HG03521 (cell line): ENCODE measurements at regions not wholly inside any gene's neighbourhood (a gene's known extent, or its start where the extent isn't known, plus 50 kb on each side); places are given as distances from the start of the nearest gene placed in this dataset.
A peak's percentile ranks its signal among the peaks of the same experiment; 100 is the strongest.

ENCODE experiments used
- ATAC-seq: cut with Tn5 transposase; IDR thresholded peaks from one replicate; pipeline ENCODE4 v1.9.1; 2021; ENCODE audit warnings: mild to moderate bottlenecking, moderate library complexity; ENCODE audit not compliant: unreplicated experiment

DNA sequence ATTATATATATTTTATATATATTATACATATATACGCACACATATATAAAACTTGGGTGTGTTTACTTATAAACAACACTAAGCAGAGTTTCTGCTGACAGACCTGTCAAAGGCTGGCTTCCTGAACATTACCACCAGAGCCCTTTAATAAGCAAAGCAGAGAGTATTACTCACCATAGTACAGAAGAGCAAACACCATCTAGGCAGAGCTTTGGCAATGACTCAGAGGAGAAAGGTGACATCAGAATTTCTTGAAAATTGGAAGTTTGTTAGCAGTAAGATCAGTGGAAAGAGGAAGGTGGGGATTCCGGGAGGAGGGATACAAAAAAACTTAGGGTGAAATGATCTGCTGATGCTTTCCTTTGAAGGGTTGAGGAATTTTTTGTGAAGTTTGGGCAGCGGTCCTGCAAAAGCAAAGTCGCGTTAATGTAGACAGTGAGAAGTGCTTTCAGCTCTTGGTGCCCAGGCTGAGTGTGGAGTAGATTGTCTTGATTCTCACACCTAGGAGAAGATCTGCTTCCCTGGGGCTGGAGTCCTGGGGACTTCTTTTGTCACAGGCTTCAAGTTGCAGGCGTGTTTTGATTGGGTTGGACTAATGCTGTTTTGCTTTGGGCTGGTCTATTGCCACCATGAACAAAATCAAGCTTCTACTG, 109.6 kb upstream of the BACH2 start:
- ATAC-seq, result no peak

DNA sequence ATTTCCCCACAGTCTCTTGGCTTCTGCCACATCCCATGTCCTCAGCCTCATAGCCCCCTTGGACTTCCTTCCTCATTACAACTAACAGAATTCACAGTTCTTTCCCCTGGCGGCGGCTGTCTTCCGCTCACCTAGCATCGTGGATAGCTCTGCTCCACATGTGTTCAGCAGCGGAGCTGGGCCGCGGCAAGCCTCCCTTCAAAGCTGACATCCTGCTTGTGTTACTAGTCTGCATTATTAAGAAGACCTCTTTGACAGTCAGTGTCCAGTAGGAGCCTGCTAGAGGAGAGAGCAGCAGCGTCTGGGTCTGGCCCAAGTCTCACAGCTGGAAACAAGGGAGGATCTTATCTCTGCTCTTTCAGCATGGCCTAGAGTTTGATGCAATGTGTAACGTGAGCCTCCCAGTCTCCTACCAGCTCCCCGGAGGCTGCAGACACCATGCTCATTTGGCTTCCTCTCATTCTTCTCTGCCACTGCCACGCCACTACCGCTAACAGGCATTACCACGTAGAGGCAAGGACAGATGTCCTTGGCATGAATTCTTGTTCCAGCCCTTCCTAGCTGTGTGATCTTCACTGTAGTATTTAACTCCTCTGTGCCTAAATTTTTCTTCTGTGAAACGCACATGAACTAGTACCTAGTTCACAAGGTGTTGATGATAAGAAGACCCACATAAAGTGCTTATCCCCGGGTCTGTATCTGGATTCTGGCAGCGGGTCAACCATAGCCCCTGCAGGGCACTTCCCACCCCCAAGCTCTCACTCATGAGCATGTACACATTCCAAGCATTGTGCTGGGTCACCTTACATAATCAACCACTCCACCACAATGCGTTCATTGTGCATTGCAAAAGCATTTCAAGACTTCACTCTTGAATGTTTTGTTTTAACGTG, 107.1 kb upstream of the BACH2 start:
- ATAC-seq, result no peak

DNA sequence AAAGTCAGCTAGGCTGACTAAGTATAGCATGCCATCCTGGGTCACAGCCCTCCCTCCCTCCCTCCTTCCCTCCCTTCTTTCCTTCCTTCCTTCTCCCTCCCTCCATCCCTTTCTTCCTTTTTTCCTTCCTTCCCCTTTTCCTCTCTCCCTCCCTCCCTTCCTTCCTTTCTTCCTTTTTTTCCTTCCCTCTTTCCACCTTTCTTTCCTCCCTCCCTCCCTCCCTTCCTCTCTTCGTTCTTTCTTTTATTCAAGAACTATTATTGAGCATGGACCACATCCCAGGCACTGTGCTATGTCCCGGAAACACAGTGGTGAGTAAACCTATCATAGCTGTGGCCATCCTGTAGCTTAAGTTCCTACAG, 106.2 kb upstream of the BACH2 start:
- no peak for ATAC-seq

DNA sequence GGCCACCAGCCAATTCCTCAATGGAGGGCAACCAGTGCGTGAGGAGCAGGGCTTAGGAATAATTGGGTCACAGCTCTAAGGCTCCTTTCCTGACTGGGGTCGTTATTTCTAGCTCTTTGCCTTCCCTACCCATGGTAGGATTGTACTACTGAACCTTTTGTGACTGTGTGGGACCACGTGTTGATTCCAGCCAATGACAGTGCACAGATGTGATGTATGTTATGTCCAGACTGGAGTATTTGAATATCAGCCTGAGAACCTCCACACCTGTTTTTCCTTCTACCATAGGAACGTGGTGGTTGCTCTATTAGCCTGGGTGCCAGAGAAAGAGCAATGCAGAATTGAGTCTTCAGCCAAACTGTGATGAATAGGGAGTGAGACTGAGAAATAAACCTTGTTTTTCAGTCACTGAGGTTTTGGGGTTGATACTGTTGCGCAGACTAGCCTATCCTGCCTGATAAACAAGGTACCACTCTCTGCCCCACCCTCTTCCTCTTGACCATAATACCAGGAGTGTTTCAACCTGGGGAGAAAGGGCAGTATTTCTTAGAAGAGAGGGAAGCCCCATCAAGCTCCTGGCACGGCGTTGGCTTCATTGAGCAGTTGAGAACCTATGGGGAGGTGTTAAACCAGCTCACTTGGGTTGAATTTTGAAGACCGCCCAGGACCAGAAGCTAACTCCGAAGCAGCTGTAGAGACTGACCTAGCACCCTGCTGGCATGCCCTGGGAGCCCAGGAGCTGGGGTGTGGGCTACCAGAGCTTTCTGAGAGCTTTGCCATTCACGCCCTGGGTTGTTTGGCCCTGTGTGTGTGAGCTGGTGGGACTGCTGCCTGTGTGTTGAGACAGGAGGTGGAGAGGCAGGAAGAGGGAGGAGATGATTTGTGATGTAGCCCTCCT, 105.5 kb upstream of the BACH2 start:
- ATAC-seq, result no peak

- ATAC-seq, result no peak
Measured at GRCh38 chr6:90399970-90400369, 103.3 kb upstream of the BACH2 start.

DNA sequence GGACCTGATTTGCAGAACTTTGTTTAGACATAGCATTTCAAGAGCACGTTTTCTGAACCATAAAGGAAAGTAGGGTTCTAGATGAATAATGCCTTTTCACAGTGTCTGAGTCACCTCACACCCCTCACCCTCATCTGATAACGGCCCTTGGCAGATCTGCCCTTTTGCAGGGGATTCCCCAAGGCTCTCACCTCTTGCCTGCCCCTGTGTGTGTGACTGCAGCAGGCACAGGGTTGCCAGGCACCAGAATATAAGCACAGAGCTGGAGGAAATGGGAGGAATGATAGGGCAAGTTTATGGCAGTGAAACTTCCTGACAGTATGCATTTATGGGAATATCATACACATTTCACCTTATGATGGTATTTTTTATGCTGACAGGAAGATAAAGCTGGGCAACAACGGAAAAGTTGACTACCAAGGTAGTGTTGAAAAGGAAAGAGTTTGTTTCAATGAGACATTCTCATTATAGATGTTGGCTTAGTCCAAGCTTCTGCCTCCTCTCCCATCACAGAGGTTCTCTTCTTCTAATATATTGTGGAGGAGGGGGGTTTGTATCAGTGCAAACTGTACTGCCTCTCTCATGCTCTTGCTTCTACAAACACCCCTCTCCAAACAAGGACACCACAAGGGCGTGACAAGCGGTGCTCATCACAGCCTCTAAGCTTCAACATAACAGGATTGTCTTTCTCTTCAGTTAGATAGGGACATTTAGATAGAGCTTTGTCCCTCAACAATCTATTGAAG, 101.5 kb upstream of the BACH2 start:
- ATAC-seq, result no peak

- no peak for ATAC-seq
Measured at GRCh38 chr6:90397047-90397446, 100.4 kb upstream of the BACH2 start.

DNA sequence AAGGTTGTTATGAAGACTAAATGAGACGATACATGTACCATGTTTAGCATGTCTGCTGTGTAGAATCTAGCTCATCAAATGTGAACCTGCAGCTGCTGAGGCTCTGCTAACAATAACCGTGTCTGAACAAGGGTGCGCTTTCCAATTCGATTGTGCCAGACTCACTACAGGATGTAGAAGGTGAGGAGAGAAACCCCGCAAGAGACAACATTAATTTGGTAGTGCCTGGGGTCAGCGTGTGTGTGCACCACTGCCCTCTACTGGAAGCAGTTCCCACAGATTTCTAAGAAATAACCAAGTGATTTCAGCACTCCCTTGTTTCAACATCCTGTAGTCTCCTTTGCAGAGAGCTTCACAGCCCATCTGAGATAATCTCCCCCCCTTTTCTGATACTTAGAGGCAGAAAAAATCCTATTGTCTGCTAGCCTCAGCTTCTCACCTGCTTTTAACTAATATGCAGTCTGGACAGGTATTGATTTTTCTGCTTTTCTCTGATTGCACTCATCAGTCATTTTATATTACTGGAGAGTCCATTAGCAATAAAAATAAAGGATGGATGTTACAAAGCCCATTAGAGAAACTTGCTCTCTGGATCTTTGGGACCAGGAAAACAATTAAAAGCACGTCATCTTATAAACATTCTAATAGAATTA, 96.7 kb upstream of the BACH2 start:
- peak; percentile 54 for ATAC-seq

GRCh38 chr6:90390379-90390778, 93.7 kb upstream of the BACH2 start:
- no peak for ATAC-seq

GRCh38 chr6:90388395-90388794, 91.8 kb upstream of the BACH2 start:
- no peak for ATAC-seq

- ATAC-seq, result no peak
Measured at GRCh38 chr6:90387826-90388225, 91.2 kb upstream of the BACH2 start.

GRCh38 chr6:90387383-90387775, 90.7 kb upstream of the BACH2 start:
- no peak for ATAC-seq

GRCh38 chr6:90386399-90387382, 90.0 kb upstream of the BACH2 start:
- ATAC-seq, result no peak

DNA sequence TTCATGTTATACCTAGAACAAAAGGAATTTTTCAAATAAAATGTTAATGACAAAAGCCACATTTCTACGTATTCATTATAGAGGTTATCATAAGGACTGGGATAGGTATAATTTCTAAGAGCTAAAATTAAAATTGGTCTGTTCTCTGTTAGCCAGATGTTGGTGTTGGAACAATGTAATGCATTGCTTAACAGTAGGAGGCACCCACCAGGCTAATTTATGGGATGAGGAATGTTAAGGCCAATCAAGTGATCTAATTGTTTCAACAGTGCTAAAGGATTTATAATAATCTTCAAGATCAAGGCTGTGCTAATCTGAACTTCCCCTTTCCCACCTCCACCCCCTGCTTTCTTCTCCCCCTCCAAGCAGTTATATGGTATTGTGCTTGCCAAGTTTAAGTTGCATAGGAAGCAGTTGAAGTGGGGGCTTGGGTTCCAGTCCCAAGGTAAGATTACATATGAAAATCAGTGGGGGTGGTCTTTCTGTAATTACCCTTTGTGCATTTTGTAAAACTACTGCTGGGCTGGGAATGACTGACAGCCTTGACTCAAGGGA, 89.2 kb upstream of the BACH2 start:
- no peak for ATAC-seq

DNA sequence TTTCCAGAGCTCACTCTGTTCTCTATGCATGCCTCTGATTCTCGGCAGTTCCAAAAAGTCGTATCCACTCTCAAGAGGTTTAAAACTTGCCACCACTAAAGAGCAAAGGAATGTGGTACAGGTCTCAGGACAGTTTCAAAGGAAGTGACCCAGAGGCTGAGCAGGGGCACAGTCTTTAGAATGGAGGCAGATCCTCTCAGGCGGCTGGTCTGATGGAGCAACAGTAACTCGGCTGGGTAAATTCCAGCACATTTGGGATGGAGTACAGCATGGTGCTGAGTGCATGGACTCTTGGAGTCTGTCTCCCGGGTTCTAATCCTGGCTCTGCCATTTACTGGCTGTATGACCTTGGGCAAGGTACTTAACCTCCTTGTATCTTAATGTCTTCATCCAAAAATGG, 88.1 kb upstream of the BACH2 start:
- no peak for ATAC-seq

DNA sequence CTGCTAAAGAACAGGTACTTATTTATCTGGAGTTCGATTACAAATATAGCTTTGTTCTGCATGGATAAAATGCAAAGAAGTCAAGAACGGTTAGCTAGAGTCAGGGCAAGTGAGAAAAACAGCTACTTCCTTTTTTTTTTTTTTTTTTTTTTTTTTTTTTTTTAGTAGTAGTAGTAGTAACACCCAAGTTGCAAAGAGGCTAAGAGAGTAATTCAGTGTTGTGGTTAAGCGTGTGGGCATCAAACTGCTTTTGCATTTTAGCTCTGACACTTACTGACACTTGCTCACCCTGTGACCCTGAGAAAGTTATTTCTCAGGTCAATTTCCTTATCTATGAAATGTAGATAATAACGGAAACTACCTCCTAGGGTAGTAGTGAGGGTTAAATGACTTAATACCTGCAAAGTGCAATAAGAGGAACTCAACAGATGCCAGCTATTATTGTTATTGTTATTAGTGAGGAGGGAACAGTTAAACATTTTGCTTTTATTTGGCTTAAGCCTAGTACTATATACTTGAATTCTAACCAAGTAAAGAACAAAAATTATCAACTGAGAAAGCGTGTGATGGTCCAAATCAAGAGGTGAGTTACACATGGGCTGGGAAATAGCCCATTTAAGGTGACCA, 86.7 kb upstream of the BACH2 start:
- no peak for ATAC-seq

GRCh38 chr6:90382760-90383159, 86.1 kb upstream of the BACH2 start:
- no peak for ATAC-seq

DNA sequence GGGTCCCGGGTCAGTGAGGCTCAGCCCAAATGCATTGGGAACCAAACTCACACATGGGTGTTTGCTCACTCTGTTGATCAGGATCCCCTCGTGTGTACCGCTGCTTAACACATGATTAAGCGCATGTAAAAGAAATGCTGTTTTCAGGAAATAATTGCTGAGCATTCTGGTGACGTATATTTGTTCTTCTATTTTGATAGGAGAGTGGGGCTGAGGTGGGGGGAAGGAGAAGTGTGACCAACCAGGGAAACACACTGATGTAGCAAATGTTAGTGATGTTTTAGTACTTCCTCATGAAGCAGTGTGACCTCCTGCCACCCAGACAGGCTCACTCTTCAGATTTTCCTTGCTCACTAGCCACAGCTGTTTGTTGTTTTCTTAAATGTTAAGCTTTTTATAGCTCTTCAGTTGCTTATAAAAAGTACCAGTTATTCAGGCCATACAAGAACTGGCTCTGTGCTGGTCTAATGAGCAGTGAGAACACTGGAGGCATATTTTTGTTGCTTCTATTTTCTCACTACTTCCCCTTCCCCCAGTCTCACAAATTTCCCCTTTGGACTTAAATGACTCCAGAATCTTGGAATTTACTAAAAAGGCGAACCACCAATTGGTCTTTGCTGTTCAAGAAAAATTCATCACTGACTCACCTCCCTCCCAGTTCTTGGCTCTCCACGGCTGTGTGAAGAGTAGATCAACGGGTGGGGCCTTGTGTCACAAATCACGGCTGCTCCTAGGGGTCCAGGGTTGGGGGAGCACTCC, 79.2 kb upstream of the BACH2 start:
- ATAC-seq, result no peak
